ENCODE measurements at regions not wholly inside any gene's neighbourhood (a gene's known extent, or its start where the extent isn't known, plus 50 kb on each side); places are given as distances from the start of the nearest gene placed in this dataset.
"Not testable (repeated sequence)": the region's sequence is repeated elsewhere in the genome, so short reads cannot be mapped to it uniquely, and the experiment has no call there.

DNA sequence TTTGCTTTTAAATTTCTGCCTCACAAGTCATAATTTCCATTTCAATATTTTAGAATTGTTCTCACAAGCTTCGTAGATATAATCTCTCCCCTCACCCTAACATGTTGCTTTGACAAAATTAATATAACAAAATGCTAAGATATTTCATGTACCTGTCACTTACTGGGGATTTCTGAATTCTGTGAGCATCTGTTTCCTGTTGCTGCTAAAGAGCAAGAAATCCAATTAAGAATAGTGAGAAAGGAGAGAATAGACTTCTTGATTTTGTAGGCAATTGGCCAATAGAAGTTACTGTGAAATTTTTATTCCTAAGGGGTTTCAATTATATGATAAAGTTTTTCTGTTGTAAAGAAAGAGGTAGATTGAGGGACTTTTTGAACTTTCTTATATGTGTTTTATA, 796.5 kb upstream of the ARRDC3 start:
- Mint-ChIP-seq H3K9me3 (no peaks in the 10 kb centered on the region), H3K36me3 (no peaks in the 10 kb centered on the region), H3K27ac (no peak overlapping the region)
- ATAC-seq (no peak), DNase-seq (ENCODE audit: low spot score in 2 of 2) (no peak)

- H3K27ac Mint-ChIP-seq, result no peak overlapping the region
- ATAC-seq (no peak), DNase-seq (ENCODE audit: low spot score in 2 of 2) (no peak)
- no peaks in the 10 kb centered on the region for H3K36me3 Mint-ChIP-seq
- no peaks in the 10 kb centered on the region for H3K9me3 Mint-ChIP-seq
These were observed 794.9 kb upstream of the ARRDC3 start for GRCh38 chr5:92177926-92178487.

- Mint-ChIP-seq H3K27ac (no peak overlapping the region), H3K36me3 (no peaks in the 10 kb centered on the region), H3K9me3 (peaks cover 8 to 17% of the 10 kb centered on the region in 2 donors)
- no peak for ATAC-seq
- DNase-seq (ENCODE audit: low spot score in 2 of 2), result no peak
These were observed 780.8 kb upstream of the ARRDC3 start for GRCh38 chr5:92163906-92164305.

DNA sequence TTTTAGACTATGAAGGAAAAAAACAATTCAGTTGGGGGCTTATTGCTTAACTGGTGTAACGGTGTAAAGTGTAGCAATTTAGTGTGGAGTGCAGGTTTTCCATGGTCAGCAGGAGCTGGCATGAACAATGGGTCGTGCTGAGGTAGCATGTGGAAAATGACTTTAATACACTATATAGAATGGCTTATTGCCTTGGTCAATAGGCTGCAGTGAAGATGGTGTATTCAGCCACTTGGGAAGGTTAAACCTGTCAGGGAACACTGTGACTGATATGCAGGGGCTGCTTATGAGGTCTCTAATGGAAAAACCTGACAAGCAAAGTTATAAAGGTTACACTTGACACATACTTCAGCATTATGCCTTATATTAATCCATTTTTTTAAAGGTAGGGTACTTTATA, 764.7 kb upstream of the ARRDC3 start:
- no peaks in the 10 kb centered on the region for H3K36me3 Mint-ChIP-seq
- H3K27ac Mint-ChIP-seq, result no peak overlapping the region
- DNase-seq (ENCODE audit: low spot score in 2 of 2), result no peak
- no peak for ATAC-seq
- peaks cover 8 to 12% of the 10 kb centered on the region in 2 donors for H3K9me3 Mint-ChIP-seq

- Mint-ChIP-seq H3K27ac (no peak overlapping the region), H3K9me3 (peaks cover 8 to 12% of the 10 kb centered on the region in 2 donors), H3K36me3 (no peaks in the 10 kb centered on the region)
- DNase-seq (ENCODE audit: low spot score in 2 of 2), result no peak
- ATAC-seq, result no peak
These were observed 764.1 kb upstream of the ARRDC3 start for GRCh38 chr5:92147266-92147665.

DNA sequence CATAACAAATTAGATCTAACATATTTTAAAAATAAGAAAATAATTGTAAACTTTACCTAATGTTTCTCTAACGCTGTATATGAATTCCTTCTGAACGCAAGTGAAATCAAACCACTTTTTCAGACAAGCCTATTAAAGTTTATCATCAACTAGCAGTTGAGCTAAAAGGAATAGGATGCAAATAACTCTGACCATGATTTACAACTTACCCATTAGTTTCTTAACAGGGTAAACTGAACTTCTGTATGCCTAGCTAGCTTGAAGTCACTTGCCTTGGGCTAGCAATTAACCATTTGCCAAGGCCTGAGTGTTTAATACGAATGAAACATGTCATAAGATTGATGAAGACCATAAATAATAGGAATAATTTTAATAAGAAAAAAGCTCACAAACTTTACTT, 762.7 kb upstream of the ARRDC3 start:
- Mint-ChIP-seq H3K9me3 (peaks cover 8 to 15% of the 10 kb centered on the region in 2 donors), H3K36me3 (no peaks in the 10 kb centered on the region), H3K27ac (no peak overlapping the region)
- DNase-seq (ENCODE audit: low spot score in 2 of 2) (no peak), ATAC-seq (no peak)

GRCh38 chr5:92144824-92145223, 761.7 kb upstream of the ARRDC3 start:
- no peak overlapping the region for H3K27ac Mint-ChIP-seq

GRCh38 chr5:92132294-92132908, 749.3 kb upstream of the ARRDC3 start:
- DNase-seq (ENCODE audit: low spot score in 2 of 2); H3K27ac Mint-ChIP-seq; H3K36me3 Mint-ChIP-seq; ATAC-seq: not testable (repeated sequence)
- H3K9me3 Mint-ChIP-seq, result peaks cover 4 to 11% of the 10 kb centered on the region in 2 donors

More at GRCh38 chr5:92144824-92145223, 761.7 kb upstream of the ARRDC3 start:
- no peaks in the 10 kb centered on the region for H3K36me3 Mint-ChIP-seq
- peaks cover 14 to 22% of the 10 kb centered on the region in 2 donors for H3K9me3 Mint-ChIP-seq
- DNase-seq (ENCODE audit: low spot score in 2 of 2) (no peak), ATAC-seq (no peak)

- Mint-ChIP-seq H3K27ac (no peak overlapping the region), H3K36me3 (no peaks in the 10 kb centered on the region), H3K9me3 (no peaks in the 10 kb centered on the region)
- DNase-seq (ENCODE audit: low spot score in 2 of 2) (no peak), ATAC-seq (no peak)
These were observed 743.1 kb upstream of the ARRDC3 start for GRCh38 chr5:92126182-92126581.

- Mint-ChIP-seq H3K27ac (no peak overlapping the region), H3K36me3 (no peaks in the 10 kb centered on the region), H3K9me3 (peaks cover 0 to 7% of the 10 kb centered on the region in 2 donors)
- DNase-seq (ENCODE audit: low spot score in 2 of 2), result no peak
- no peak for ATAC-seq
These were observed 736.0 kb upstream of the ARRDC3 start for GRCh38 chr5:92119110-92119509.

DNA sequence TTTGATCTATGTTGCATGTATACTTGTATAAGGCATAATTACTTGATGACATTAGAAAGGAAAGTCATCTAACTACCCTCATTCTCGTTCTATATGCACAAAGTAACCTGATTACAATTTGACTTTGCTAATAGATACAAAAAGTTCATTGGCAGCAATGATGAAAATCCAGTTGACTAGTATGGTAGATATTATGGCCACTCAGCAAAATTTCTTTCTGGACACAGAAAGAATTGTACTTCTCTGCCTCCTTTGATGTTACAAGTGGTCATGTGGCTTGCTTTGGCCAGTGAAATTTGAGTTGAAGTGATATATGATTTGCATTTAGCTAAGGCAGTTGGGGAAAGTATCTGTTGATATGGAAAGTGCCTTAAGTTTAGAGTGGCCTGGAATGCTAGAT, 723.7 kb upstream of the ARRDC3 start:
- DNase-seq (ENCODE audit: low spot score in 2 of 2) (no peak), ATAC-seq (no peak)
- Mint-ChIP-seq H3K9me3 (peaks cover 0 to 4% of the 10 kb centered on the region in 2 donors), H3K27ac (no peak overlapping the region), H3K36me3 (no peaks in the 10 kb centered on the region)

- DNase-seq (ENCODE audit: low spot score in 2 of 2) (no peak), ATAC-seq (no peak)
- no peak overlapping the region for H3K27ac Mint-ChIP-seq
- H3K36me3 Mint-ChIP-seq, result no peaks in the 10 kb centered on the region
- peaks cover 0 to 4% of the 10 kb centered on the region in 2 donors for H3K9me3 Mint-ChIP-seq
These were observed 721.0 kb upstream of the ARRDC3 start for GRCh38 chr5:92104126-92104525.

GRCh38 chr5:92102313-92102712, 719.2 kb upstream of the ARRDC3 start:
- Mint-ChIP-seq H3K36me3 (no peaks in the 10 kb centered on the region), H3K9me3 (peaks cover 0 to 4% of the 10 kb centered on the region in 2 donors), H3K27ac (no peak overlapping the region)
- ATAC-seq, result no peak
- DNase-seq (ENCODE audit: low spot score in 2 of 2), result no peak

DNA sequence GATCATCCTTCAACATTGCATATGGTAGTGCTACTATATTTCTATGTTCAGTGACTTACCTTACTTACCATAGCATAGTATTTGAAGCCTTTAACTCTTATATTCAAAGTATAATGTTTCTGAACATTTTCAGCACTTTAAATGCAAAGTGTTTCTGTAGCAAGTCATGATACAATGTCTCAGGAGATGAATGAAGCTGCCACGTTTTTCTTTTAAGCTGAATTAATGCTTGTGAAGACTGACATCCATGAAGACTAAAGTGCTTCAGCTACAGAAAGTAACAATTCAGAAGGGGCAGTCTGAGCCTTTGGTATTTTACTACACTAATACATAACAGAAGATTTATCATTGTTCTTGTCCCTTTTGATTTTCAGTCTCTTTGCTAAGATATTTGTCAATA, 709.1 kb upstream of the ARRDC3 start:
- Mint-ChIP-seq H3K36me3 (no peaks in the 10 kb centered on the region), H3K9me3 (peaks cover 0 to 11% of the 10 kb centered on the region in 2 donors), H3K27ac (no peak overlapping the region)
- no peak for DNase-seq (ENCODE audit: low spot score in 2 of 2)
- ATAC-seq, result no peak

DNA sequence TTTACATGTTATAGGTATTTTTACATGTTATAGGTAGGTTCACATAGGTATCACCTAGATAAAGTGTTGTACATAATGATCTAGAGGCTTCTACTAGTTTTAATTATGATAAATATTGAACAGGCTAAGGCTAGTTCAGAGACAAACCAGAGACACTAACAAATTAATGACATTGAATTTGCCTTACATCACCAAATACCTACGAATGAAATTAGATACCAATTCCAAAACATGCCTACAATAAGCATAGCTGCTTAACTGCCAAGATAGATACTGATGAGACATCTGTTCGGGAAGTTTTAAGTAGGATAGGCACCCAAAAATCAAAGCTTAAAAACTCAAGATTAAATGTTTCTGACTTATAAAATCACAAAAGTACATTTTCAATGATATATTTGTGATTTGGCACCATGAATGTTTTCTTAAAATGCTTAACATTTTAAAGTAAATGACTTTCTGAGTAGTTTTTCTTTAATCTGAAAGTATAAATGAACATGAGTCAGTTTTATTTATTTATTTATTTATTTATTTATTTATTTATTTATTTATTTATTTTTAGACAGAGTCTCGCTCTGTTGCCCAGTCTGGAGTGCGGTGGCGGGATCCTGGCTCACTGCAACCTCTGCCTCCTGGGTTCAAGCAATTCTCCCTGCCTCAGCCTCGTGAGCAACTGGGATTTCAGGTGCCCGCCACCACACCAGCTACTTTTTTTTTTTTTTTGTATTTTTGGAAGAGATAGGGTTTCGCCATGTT, 703.1 kb upstream of the ARRDC3 start:
- no peak overlapping the region for H3K27ac Mint-ChIP-seq
- no peak for DNase-seq (ENCODE audit: low spot score in 2 of 2)
- peaks cover 0 to 6% of the 10 kb centered on the region in 2 donors for H3K9me3 Mint-ChIP-seq
- ATAC-seq, result no peak
- H3K36me3 Mint-ChIP-seq, result no peaks in the 10 kb centered on the region

- no peak for DNase-seq (ENCODE audit: low spot score in 2 of 2)
- Mint-ChIP-seq H3K36me3 (no peaks in the 10 kb centered on the region), H3K27ac (no peak overlapping the region), H3K9me3 (peaks cover 5 to 7% of the 10 kb centered on the region in 2 donors)
- no peak for ATAC-seq
These were observed 699.0 kb upstream of the ARRDC3 start for GRCh38 chr5:92081958-92082712.

GRCh38 chr5:92070786-92071185, 687.7 kb upstream of the ARRDC3 start:
- peaks cover under 1 to 13% of the 10 kb centered on the region in 2 donors for H3K9me3 Mint-ChIP-seq

More at GRCh38 chr5:92070786-92071185, 687.7 kb upstream of the ARRDC3 start:
- DNase-seq (ENCODE audit: low spot score in 2 of 2), result no peak
- Mint-ChIP-seq H3K36me3 (no peaks in the 10 kb centered on the region), H3K27ac (no peak overlapping the region)
- ATAC-seq, result no peak

All from activated naive CD4-positive, alpha-beta T cell treated with anti-CD3 and anti-CD28 coated beads, Interleukin-2, amount 50 U/mL, for 72 hours (primary cell).